ENCODE measurements at regions not wholly inside any gene's neighbourhood (a gene's known extent, or its start where the extent isn't known, plus 50 kb on each side); places are given as distances from the start of the nearest gene placed in this dataset.

DNA sequence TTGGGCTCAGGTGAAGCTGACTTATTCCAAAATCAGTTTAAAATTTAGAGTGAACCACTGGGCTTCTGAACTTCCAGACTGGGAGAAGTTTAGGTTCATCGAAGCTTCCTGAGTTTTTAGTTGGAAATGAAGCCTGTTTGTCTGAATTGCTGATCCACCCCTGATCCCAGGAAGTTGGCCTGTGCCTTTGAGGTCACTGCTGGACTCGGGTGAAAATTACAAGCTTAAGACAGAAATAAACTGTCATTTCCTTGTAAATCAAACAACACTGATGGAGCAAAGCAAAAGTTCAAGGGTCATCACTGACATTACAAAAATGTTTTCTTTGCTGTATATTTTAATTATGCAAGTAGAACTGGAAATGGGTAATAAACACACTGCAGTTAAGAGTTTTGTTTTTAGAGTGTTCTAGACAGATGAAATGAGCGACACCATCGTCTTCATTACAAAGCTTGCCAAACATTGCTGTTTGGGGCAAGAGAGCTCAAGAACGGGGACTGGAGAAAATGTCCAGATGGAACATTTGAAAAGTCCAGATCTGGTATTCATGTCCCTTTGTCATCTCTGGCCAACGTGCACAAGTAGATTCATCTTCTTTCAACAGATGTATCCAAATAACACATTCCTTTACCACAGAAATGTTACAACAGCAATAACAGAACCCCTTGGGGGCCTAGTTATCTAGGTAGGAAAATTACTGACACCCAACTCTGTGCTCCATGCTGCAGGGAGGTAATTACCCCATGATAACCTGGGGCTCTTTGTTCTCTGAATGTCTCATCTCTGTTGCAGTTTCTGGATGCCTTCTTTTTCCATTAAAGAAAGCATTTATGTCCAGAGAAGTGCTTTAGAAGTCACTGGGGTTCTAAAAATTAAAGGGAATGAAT lies 142.4 kb upstream of the ERCC6L2 start:
- intact Hi-C loops (cut with micrococcal nuclease): no loop called here
- TF ChIP-seq RFX5 (IDR thresholded peaks at IDR 0.05; ENCODE audit: low read depth, low read length) (no peak), CEBPB (IDR thresholded peaks at IDR 0.05; ENCODE audit: low read depth, low read length) (no peak), BHLHE40 (IDR thresholded peaks at IDR 0.05; ENCODE audit: low read depth, low read length) (no peak), SMC3 (IDR thresholded peaks at IDR 0.05; ENCODE audit: low read depth, low read length) (no peak), MAZ (IDR thresholded peaks at IDR 0.05; ENCODE audit: borderline replicate concordance, low read depth, low read length) (no peak), RAD21 (IDR thresholded peaks at IDR 0.05; ENCODE audit: low read length) (no peak), MXI1 (IDR thresholded peaks at IDR 0.05; ENCODE audit: borderline replicate concordance, low read depth, low read length) (no peak), MAFK (IDR thresholded peaks at IDR 0.05; ENCODE audit: low read depth, low read length) (no peak), FOS (IDR thresholded peaks at IDR 0.05; ENCODE audit: low read depth, low read length) (no peak), NFE2L2 (IDR thresholded peaks at IDR 0.05; ENCODE audit: low read depth, low read length) (no peak), CHD1 (IDR thresholded peaks at IDR 0.05; ENCODE audit: low read depth, low read length) (no peak)
- TF ChIP-seq, protein P1, sequence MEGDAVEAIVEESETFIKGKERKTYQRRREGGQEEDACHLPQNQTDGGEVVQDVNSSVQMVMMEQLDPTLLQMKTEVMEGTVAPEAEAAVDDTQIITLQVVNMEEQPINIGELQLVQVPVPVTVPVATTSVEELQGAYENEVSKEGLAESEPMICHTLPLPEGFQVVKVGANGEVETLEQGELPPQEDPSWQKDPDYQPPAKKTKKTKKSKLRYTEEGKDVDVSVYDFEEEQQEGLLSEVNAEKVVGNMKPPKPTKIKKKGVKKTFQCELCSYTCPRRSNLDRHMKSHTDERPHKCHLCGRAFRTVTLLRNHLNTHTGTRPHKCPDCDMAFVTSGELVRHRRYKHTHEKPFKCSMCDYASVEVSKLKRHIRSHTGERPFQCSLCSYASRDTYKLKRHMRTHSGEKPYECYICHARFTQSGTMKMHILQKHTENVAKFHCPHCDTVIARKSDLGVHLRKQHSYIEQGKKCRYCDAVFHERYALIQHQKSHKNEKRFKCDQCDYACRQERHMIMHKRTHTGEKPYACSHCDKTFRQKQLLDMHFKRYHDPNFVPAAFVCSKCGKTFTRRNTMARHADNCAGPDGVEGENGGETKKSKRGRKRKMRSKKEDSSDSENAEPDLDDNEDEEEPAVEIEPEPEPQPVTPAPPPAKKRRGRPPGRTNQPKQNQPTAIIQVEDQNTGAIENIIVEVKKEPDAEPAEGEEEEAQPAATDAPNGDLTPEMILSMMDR (conservative IDR thresholded peaks at IDR 0.05; ENCODE audit: low read depth, low read length): no peak
- TF ChIP-seq, protein P2, sequence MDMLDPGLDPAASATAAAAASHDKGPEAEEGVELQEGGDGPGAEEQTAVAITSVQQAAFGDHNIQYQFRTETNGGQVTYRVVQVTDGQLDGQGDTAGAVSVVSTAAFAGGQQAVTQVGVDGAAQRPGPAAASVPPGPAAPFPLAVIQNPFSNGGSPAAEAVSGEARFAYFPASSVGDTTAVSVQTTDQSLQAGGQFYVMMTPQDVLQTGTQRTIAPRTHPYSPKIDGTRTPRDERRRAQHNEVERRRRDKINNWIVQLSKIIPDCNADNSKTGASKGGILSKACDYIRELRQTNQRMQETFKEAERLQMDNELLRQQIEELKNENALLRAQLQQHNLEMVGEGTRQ (IDR thresholded peaks at IDR 0.05; ENCODE audit: low read depth, low read length): no peak
- TF ChIP-seq, protein P3, sequence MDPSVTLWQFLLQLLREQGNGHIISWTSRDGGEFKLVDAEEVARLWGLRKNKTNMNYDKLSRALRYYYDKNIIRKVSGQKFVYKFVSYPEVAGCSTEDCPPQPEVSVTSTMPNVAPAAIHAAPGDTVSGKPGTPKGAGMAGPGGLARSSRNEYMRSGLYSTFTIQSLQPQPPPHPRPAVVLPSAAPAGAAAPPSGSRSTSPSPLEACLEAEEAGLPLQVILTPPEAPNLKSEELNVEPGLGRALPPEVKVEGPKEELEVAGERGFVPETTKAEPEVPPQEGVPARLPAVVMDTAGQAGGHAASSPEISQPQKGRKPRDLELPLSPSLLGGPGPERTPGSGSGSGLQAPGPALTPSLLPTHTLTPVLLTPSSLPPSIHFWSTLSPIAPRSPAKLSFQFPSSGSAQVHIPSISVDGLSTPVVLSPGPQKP (IDR thresholded peaks at IDR 0.05; ENCODE audit: borderline replicate concordance, low read depth, low read length): no peak

More for the DNA sequence above, 142.4 kb upstream of the ERCC6L2 start:
- Histone ChIP-seq H3K4me2 (ENCODE audit: low read depth, low read length) (no peak overlapping the region; the same call in 1 of the 2 replicates), H2AK5ac (ENCODE audit: low read depth, low read length) (no peak overlapping the region), H3K18ac (ENCODE audit: low read depth, low read length) (no peak overlapping the region; the same call in 1 of the 2 replicates), H2BK120ac (ENCODE audit: low read depth, low read length) (no peak overlapping the region), H4K20me1 (ENCODE audit: insufficient read depth, low read length) (no peaks in the 10 kb centered on the region), H3K9ac (ENCODE audit: low read depth, low read length) (no peak overlapping the region), H3K4me3 (ENCODE audit: insufficient read depth, low read depth, low read length) (no peak overlapping the region), H3K27ac (ENCODE audit: insufficient read depth, low read length) (no peak overlapping the region), H4K8ac (ENCODE audit: low read depth in 2 of 2, low read length in 2 of 2) (no peak overlapping the region), H3K56ac (ENCODE audit: extremely low read depth, insufficient read depth, low read length) (no peak overlapping the region), H3K14ac (replicated peaks; ENCODE audit: low read depth, low read length) (no peak overlapping the region), H2AFZ (replicated peaks; ENCODE audit: low read length, poor library complexity) (no peak overlapping the region), H3K9me1 (ENCODE audit: insufficient read depth, low read length) (no peaks in the 10 kb centered on the region), H2BK5ac (ENCODE audit: low read depth, low read length, poor library complexity, severe bottlenecking) (no peak overlapping the region), H2BK20ac (ENCODE audit: low read depth, low read length) (no peak overlapping the region), H3K4ac (ENCODE audit: low read depth, low read length) (no peak overlapping the region), H3K23ac (ENCODE audit: low read depth, low read length) (no peak overlapping the region), H4K91ac (ENCODE audit: insufficient read depth, low read depth, low read length) (no peak overlapping the region), H3K79me1 (ENCODE audit: low read depth in 1 of 2, low read length in 2 of 2) (no peaks in the 10 kb centered on the region), H2BK15ac (ENCODE audit: low read depth, low read length) (no peak overlapping the region), H3K36me3 (ENCODE audit: control insufficient read depth, insufficient read depth, low read length) (no peaks in the 10 kb centered on the region), H4K5ac (ENCODE audit: low read depth, low read length) (no peak overlapping the region), H3K4me1 (ENCODE audit: control insufficient read depth, insufficient read depth, low read length) (peaks cover 4% of the 10 kb centered on the region; the same call in 1 of the 2 replicates), H2AK9ac (replicated peaks; ENCODE audit: low read depth, low read length, poor library complexity) (no peak overlapping the region), H3K9me3 (ENCODE audit: control insufficient read depth, insufficient read depth, low read length) (peaks cover 3% of the 10 kb centered on the region), H3K27me3 (ENCODE audit: control insufficient read depth, insufficient read depth, low read length) (peaks cover 8% of the 10 kb centered on the region)
- ATAC-seq (ENCODE audit: low read depth) (peak; percentile 35), DNase-seq (no peak)
- ChIA-PET CTCF (interaction anchor here (0.6 to 1.1 kb wide), 2 partner anchors 11 to 527 kb away, joined by 3 read pairs; no protein-coding TSS in a partner anchor), POLR2A (ENCODE audit: unreplicated experiment) (interaction anchor here (0.7 to 1.2 kb wide), 2 partner anchors 21 to 142 kb away, joined by 3 read pairs; partner anchors contain the start of gene ERCC6L2)
- WGBS, 2 experiments (ENCODE audit: extremely low coverage in 2 of 2, insufficient read length in 1 of 2): 56% methylated on average over 2 of the region's 6 CpGs; no CpG with 5 or more reads in 1 of the 2 experiments
- in situ Hi-C loops (cut with MboI; ENCODE audit: low sequenced_read_pairs) (loop anchor here (25.0 kb wide), 1 partner anchor 479 kb away; no protein-coding TSS in a partner anchor), dilution Hi-C loops (cut with HindIII; ENCODE audit: low sequenced_read_pairs, unreplicated experiment) (no loop called here)
- BruUV-seq (replicated peaks): no TSS peak
